ENCODE measurements at regions not wholly inside any gene's neighbourhood (a gene's known extent, or its start where the extent isn't known, plus 50 kb on each side); places are given as distances from the start of the nearest gene placed in this dataset.
A peak's percentile ranks its signal among the peaks of the same experiment; 100 is the strongest.

GRCh38 chr3:72317491-72317890 lies 530.8 kb downstream of the SHQ1 start:
- no peak for DNase-seq

GRCh38 chr3:72316501-72317279 lies 531.6 kb downstream of the SHQ1 start:
- no peak for DNase-seq

- no peak for DNase-seq
Observed at GRCh38 chr3:72313308-72313707, 528.4 kb upstream of the PROK2 start.

GRCh38 chr3:72312339-72312738 lies 527.4 kb upstream of the PROK2 start:
- peak; percentile 52 for DNase-seq

- no peak for DNase-seq
Observed at GRCh38 chr3:72311425-72311824, 526.5 kb upstream of the PROK2 start.

GRCh38 chr3:72310419-72311380 lies 525.8 kb upstream of the PROK2 start:
- no peak for DNase-seq

- no peak for DNase-seq
Observed at GRCh38 chr3:72309661-72310418, 524.9 kb upstream of the PROK2 start.

GRCh38 chr3:72308641-72309040 lies 523.7 kb upstream of the PROK2 start:
- no peak for DNase-seq

- DNase-seq, result no peak
Observed at GRCh38 chr3:72307438-72308115, 522.6 kb upstream of the PROK2 start.

- no peak for DNase-seq
Observed at GRCh38 chr3:72306800-72307341, 521.9 kb upstream of the PROK2 start.

- no peak for DNase-seq
Observed at GRCh38 chr3:72303926-72304325, 519.0 kb upstream of the PROK2 start.

- no peak for DNase-seq
Observed at GRCh38 chr3:72301779-72302178, 516.8 kb upstream of the PROK2 start.

- DNase-seq, result no peak
Observed at GRCh38 chr3:72300621-72301020, 515.7 kb upstream of the PROK2 start.

- DNase-seq, result no peak
Observed at GRCh38 chr3:72299823-72300222, 514.9 kb upstream of the PROK2 start.

GRCh38 chr3:72299321-72299802 lies 514.4 kb upstream of the PROK2 start:
- no peak for DNase-seq

GRCh38 chr3:72298201-72299152 lies 513.5 kb upstream of the PROK2 start:
- no peak for DNase-seq

- DNase-seq, result no peak
Observed at GRCh38 chr3:72297481-72297880, 512.5 kb upstream of the PROK2 start.

- no peak for DNase-seq
Observed at GRCh38 chr3:72296477-72297111, 511.6 kb upstream of the PROK2 start.

GRCh38 chr3:72295962-72296450 lies 511.1 kb upstream of the PROK2 start:
- DNase-seq, result no peak

- DNase-seq, result no peak
Observed at GRCh38 chr3:72295276-72295961, 510.5 kb upstream of the PROK2 start.
